SW480 (cell line): ENCODE measurements at regions not wholly inside any gene's neighbourhood (a gene's known extent, or its start where the extent isn't known, plus 50 kb on each side); places are given as distances from the start of the nearest gene placed in this dataset.
"Not testable (repeated sequence)": the region's sequence is repeated elsewhere in the genome, so short reads cannot be mapped to it uniquely, and the experiment has no call there.

ENCODE experiments used
- DNase-seq: peaks from one replicate; pipeline ENCODE4 v3.0.0-alpha.2; 2016; ENCODE audit warnings: low spot score

GRCh38 chr13:37216331-37216730 lies 110.9 kb upstream of the CSNK1A1L start:
- DNase-seq: no peak

GRCh38 chr13:37212826-37213225 lies 107.4 kb upstream of the CSNK1A1L start:
- no peak for DNase-seq

GRCh38 chr13:37211487-37211886 lies 106.0 kb upstream of the CSNK1A1L start:
- no peak for DNase-seq

GRCh38 chr13:37209621-37210580 lies 104.4 kb upstream of the CSNK1A1L start:
- DNase-seq: no peak

GRCh38 chr13:37207691-37208451 lies 102.4 kb upstream of the CSNK1A1L start:
- no peak for DNase-seq

GRCh38 chr13:37202264-37202663 lies 96.8 kb upstream of the CSNK1A1L start:
- DNase-seq: no peak

GRCh38 chr13:37201081-37201480 lies 95.6 kb upstream of the CSNK1A1L start:
- no peak for DNase-seq

GRCh38 chr13:37198629-37199028 lies 93.2 kb upstream of the CSNK1A1L start:
- DNase-seq: no peak

GRCh38 chr13:37195621-37196020 lies 90.2 kb upstream of the CSNK1A1L start:
- DNase-seq: no peak

GRCh38 chr13:37194428-37194861 lies 89.0 kb upstream of the CSNK1A1L start:
- no peak for DNase-seq

GRCh38 chr13:37192956-37193355 lies 87.5 kb upstream of the CSNK1A1L start:
- DNase-seq: no peak

- no peak for DNase-seq
Measured at GRCh38 chr13:37187621-37188020, 82.2 kb upstream of the CSNK1A1L start.

- no peak for DNase-seq
Measured at GRCh38 chr13:37187105-37187504, 81.6 kb upstream of the CSNK1A1L start.

- no peak for DNase-seq
Measured at GRCh38 chr13:37181620-37182019, 76.2 kb upstream of the CSNK1A1L start.

- no peak for DNase-seq
Measured at GRCh38 chr13:37179645-37180044, 74.2 kb upstream of the CSNK1A1L start.

GRCh38 chr13:37177125-37177524 lies 71.7 kb upstream of the CSNK1A1L start:
- no peak for DNase-seq

- no peak for DNase-seq
Measured at GRCh38 chr13:37175996-37176395, 70.5 kb upstream of the CSNK1A1L start.

- DNase-seq: no peak
Measured at GRCh38 chr13:37173214-37173613, 67.8 kb upstream of the CSNK1A1L start.

- not testable (repeated sequence) for DNase-seq
Measured at GRCh38 chr13:37172226-37172625, 66.8 kb upstream of the CSNK1A1L start.

GRCh38 chr13:37168926-37169325 lies 63.5 kb upstream of the CSNK1A1L start:
- DNase-seq: no peak

- DNase-seq: no peak
Measured at GRCh38 chr13:37168151-37168550, 62.7 kb upstream of the CSNK1A1L start.

- no peak for DNase-seq
Measured at GRCh38 chr13:37164635-37165034, 59.2 kb upstream of the CSNK1A1L start.

- DNase-seq: no peak
Measured at GRCh38 chr13:37163641-37164265, 58.3 kb upstream of the CSNK1A1L start.
